ENCODE measurements at regions not wholly inside any gene's neighbourhood (a gene's known extent, or its start where the extent isn't known, plus 50 kb on each side); places are given as distances from the start of the nearest gene placed in this dataset.
A peak's percentile ranks its signal among the peaks of the same experiment; 100 is the strongest.

DNA sequence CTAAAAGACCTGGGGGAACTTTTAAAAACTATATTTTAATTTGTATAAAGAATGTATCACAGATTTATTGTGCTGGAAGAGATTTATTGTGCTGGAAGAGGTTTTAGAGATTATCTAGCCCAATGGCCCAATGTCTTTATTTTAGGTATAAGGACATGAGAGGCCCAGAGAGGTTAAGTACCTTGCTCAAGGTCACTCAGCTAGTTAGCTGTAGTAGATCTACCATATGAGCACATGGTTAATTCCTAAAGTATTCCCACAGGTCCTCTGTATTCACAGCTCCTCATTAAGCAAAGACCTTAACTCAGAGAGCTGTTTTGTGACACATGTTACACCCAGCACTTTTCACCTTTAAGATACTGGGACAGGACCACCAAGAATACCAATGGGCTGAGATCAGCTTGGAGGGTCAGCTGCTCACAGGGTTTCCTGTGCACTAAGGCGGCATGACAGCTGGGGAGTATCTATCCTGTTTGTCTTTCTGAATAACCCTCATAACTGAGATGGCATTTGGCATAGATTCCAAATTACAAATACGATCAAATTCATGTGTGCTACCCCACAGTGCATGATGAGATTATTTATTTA lies 143.1 kb upstream of the TBL1XR1 start:
- intact Hi-C loops (cut with micrococcal nuclease) (no loop called here), dilution Hi-C loops (cut with MboI; ENCODE audit: extremely low pct_ligation_motif_present, low sequenced_read_pairs) (no loop called here)
- H3K4me1 ChIP-seq (ENCODE audit: control insufficient read depth, extremely low read depth, insufficient read depth, low read length) = peaks cover 29% of the 10 kb centered on the region
- H3K79me2 ChIP-seq (ENCODE audit: control insufficient read depth, insufficient read depth, low read length) = no peaks in the 10 kb centered on the region
- CTCF ChIA-PET = interaction anchor here (0.9 to 1.1 kb wide), 2 partner anchors 18 to 104 kb away, joined by 3 to 4 read pairs; no protein-coding TSS in a partner anchor
- no peaks in the 10 kb centered on the region for H3K9me3 ChIP-seq (replicated peaks; ENCODE audit: control insufficient read depth, insufficient read depth, low read length)
- H3K27ac ChIP-seq (ENCODE audit: insufficient read depth, low read depth, low read length) = no peak overlapping the region
- no peaks in the 10 kb centered on the region for H3K9me1 ChIP-seq (replicated peaks; ENCODE audit: control insufficient read depth, extremely low read depth, insufficient read depth, low read length)
- no peaks in the 10 kb centered on the region for H3K36me3 ChIP-seq (ENCODE audit: control insufficient read depth in 2 of 2, extremely low read depth in 1 of 2, insufficient read depth in 2 of 2, low read length in 2 of 2)
- no peak overlapping the region for H3K4me3 ChIP-seq (replicated peaks in 1 of 3; ENCODE audit: insufficient read depth in 1 of 3, low read depth in 1 of 3, low read length in 3 of 3)
- no peak for TF ChIP-seq EZH2 (IDR thresholded peaks at IDR 0.05; ENCODE audit: borderline replicate concordance, low read depth, low read length, severe bottlenecking)
- TF ChIP-seq, protein P1, sequence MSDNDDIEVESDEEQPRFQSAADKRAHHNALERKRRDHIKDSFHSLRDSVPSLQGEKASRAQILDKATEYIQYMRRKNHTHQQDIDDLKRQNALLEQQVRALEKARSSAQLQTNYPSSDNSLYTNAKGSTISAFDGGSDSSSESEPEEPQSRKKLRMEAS (IDR thresholded peaks at IDR 0.05; ENCODE audit: insufficient read depth, insufficient read length) = no peak
- POLR2A ChIA-PET = interaction anchor here (0.7 kb wide), 1 partner anchor 146 kb away, joined by 3 read pairs; no protein-coding TSS in a partner anchor
- DNase-seq (ENCODE audit: low read depth, low spot score) = no peak
- no TSS peak for BruUV-seq (replicated peaks)
- no peak for FAIRE-seq
- no peak overlapping the region for H3K9ac ChIP-seq (replicated peaks; ENCODE audit: extremely low read depth, insufficient read depth, low read length)
- H3K27me3 ChIP-seq (ENCODE audit: control insufficient read depth in 2 of 2, insufficient read depth in 2 of 2, low read length in 2 of 2) = no peaks in the 10 kb centered on the region
- H3K4me2 ChIP-seq (ENCODE audit: insufficient read depth, low read length) = no peak overlapping the region
- no peaks in the 10 kb centered on the region for H4K20me1 ChIP-seq (replicated peaks; ENCODE audit: control insufficient read depth, extremely low read depth, insufficient read depth, low read length)
- peak overlapping the region; percentile 28 for H2AFZ ChIP-seq (ENCODE audit: low read depth, low read length)

DNA sequence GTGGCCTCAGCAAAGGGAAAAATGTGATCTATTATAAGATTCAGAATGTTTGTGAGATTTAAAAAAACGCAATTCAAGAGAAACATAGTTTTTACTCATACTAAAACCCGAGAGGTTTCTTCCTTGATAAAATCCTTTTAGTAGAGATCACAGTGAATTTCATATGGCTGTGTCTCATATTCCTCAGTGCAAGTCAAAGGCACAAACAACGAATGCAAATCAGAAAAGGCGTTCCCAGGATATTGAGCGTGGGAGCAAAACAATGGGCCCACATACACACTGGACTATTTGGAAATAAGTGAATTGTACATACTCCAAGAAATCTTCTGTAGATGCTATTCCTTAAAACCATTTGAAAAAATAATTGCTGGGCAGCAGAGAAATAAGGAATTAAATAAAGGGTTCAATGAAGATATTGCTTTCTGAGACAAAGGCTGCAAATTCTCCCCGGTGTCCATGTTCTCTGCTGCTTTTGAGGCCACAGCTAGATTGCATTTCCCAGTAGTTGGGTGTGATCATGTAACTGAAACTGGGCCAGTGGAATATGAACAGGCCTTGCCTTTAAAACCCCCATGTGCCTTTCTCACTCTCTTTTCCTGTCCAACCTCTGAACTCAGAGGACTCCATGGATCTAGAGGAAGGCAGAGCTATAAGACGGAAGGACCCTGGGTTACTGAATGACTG lies 144.6 kb upstream of the TBL1XR1 start:
- Histone ChIP-seq H3K27me3 (ENCODE audit: control insufficient read depth in 2 of 2, insufficient read depth in 2 of 2, low read length in 2 of 2) (no peaks in the 10 kb centered on the region), H3K36me3 (ENCODE audit: control insufficient read depth in 2 of 2, extremely low read depth in 1 of 2, insufficient read depth in 2 of 2, low read length in 2 of 2) (no peaks in the 10 kb centered on the region), H3K9me3 (replicated peaks; ENCODE audit: control insufficient read depth, insufficient read depth, low read length) (no peaks in the 10 kb centered on the region), H2AFZ (ENCODE audit: low read depth, low read length) (no peak overlapping the region), H4K20me1 (replicated peaks; ENCODE audit: control insufficient read depth, extremely low read depth, insufficient read depth, low read length) (no peaks in the 10 kb centered on the region), H3K4me3 (replicated peaks in 1 of 3; ENCODE audit: insufficient read depth in 1 of 3, low read depth in 1 of 3, low read length in 3 of 3) (no peak overlapping the region), H3K79me2 (ENCODE audit: control insufficient read depth, insufficient read depth, low read length) (no peaks in the 10 kb centered on the region), H3K4me1 (ENCODE audit: control insufficient read depth, extremely low read depth, insufficient read depth, low read length) (peaks cover 40% of the 10 kb centered on the region), H3K27ac (ENCODE audit: insufficient read depth, low read depth, low read length) (no peak overlapping the region), H3K9me1 (replicated peaks; ENCODE audit: control insufficient read depth, extremely low read depth, insufficient read depth, low read length) (no peaks in the 10 kb centered on the region), H3K4me2 (ENCODE audit: insufficient read depth, low read length) (no peak overlapping the region), H3K9ac (replicated peaks; ENCODE audit: extremely low read depth, insufficient read depth, low read length) (no peak overlapping the region)
- CTCF ChIA-PET = no interaction called here
- dilution Hi-C loops (cut with MboI; ENCODE audit: extremely low pct_ligation_motif_present, low sequenced_read_pairs) = no loop called here
- DNase-seq (ENCODE audit: low read depth, low spot score) (no peak), FAIRE-seq (no peak)
- TF ChIP-seq GATA2 (IDR thresholded peaks at IDR 0.05; ENCODE audit: insufficient read depth, insufficient read length, low read depth, low read length) (no peak), POLR2A (IDR thresholded peaks at IDR 0.05; ENCODE audit: low read depth, low read length) (no peak), JUN (IDR thresholded peaks at IDR 0.05; ENCODE audit: borderline replicate concordance, insufficient read depth, insufficient read length, low read depth) (no peak), POLR2AphosphoS5 (IDR thresholded peaks at IDR 0.05; ENCODE audit: insufficient read depth, low read depth, low read length) (no peak), FOS (IDR thresholded peaks at IDR 0.05; ENCODE audit: borderline replicate concordance, insufficient read depth, low read length) (no peak), MYC (IDR thresholded peaks at IDR 0.05; ENCODE audit: low read depth, low read length) (no peak), EZH2 (IDR thresholded peaks at IDR 0.05; ENCODE audit: borderline replicate concordance, low read depth, low read length, severe bottlenecking) (no peak)
- TF ChIP-seq, protein P1 (IDR thresholded peaks at IDR 0.05; ENCODE audit: insufficient read depth, insufficient read length) = no peak
- TF ChIP-seq, protein P2, sequence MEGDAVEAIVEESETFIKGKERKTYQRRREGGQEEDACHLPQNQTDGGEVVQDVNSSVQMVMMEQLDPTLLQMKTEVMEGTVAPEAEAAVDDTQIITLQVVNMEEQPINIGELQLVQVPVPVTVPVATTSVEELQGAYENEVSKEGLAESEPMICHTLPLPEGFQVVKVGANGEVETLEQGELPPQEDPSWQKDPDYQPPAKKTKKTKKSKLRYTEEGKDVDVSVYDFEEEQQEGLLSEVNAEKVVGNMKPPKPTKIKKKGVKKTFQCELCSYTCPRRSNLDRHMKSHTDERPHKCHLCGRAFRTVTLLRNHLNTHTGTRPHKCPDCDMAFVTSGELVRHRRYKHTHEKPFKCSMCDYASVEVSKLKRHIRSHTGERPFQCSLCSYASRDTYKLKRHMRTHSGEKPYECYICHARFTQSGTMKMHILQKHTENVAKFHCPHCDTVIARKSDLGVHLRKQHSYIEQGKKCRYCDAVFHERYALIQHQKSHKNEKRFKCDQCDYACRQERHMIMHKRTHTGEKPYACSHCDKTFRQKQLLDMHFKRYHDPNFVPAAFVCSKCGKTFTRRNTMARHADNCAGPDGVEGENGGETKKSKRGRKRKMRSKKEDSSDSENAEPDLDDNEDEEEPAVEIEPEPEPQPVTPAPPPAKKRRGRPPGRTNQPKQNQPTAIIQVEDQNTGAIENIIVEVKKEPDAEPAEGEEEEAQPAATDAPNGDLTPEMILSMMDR (IDR thresholded peaks at IDR 0.05; ENCODE audit: extremely low read depth in 1 of 2, insufficient read depth in 1 of 2, low read depth in 1 of 2, low read length in 2 of 2) = no peak
- no TSS peak for BruUV-seq (replicated peaks)
- POLR2A ChIA-PET = no interaction called here
- intact Hi-C loops (cut with micrococcal nuclease) = no loop called here
